Ectodermal cell (in vitro differentiated cells): ENCODE measurements at regions not wholly inside any gene's neighbourhood (a gene's known extent, or its start where the extent isn't known, plus 50 kb on each side); places are given as distances from the start of the nearest gene placed in this dataset.

Source experiments
- H3K27ac ChIP-seq: 2 replicates; pipeline ENCODE4 v1.7.0; 2013; ENCODE audit warnings: mild to moderate bottlenecking, low read depth, low read length; ENCODE audit not compliant: insufficient read depth, poor library complexity, severe bottlenecking
- H3K27me3 ChIP-seq: 2 replicates; pipeline ENCODE4 v1.7.0; 2013; ENCODE audit warnings: mild to moderate bottlenecking, low read length; ENCODE audit not compliant: insufficient read depth, control insufficient read depth, poor library complexity, severe bottlenecking
- H3K36me3 ChIP-seq: one replicate; pipeline ENCODE4 v1.7.0; 2013; ENCODE audit warnings: low read length; ENCODE audit not compliant: control insufficient read depth, insufficient read depth
- H3K4me1 ChIP-seq: one replicate; pipeline ENCODE4 v1.7.0; 2013; ENCODE audit warnings: low read length; ENCODE audit not compliant: control insufficient read depth, insufficient read depth
- H3K4me3 ChIP-seq: 2 replicates; pipeline ENCODE4 v1.7.0; 2013; ENCODE audit warnings: low read depth, low read length, control low read depth; ENCODE audit not compliant: insufficient read depth
- H3K9me3 ChIP-seq: 2 replicates; pipeline ENCODE4 v1.7.0; 2013; ENCODE audit warnings: mild to moderate bottlenecking, low read length, moderate library complexity; ENCODE audit not compliant: control insufficient read depth
- WGBS, 2 experiments: methylation state at CpG; one replicate each; pipeline ENCODE4 v1.1.7; 2013; ENCODE audit warnings: missing lambda C conversion rate in 2 of 2; 5-methylcytosine and 5-hydroxymethylcytosine counted together

- H3K4me1 ChIP-seq, result peaks cover 19% of the 10 kb centered on the region
- H3K36me3 ChIP-seq, result no peaks in the 10 kb centered on the region
- 64 to 69% methylated on average over 3 of the region's 3 CpGs for WGBS, 2 experiments
- no peaks in the 10 kb centered on the region for H3K9me3 ChIP-seq
- no peak overlapping the region for H3K4me3 ChIP-seq
- no peak overlapping the region for H3K27ac ChIP-seq
- no peaks in the 10 kb centered on the region for H3K27me3 ChIP-seq
Observed at GRCh38 chr4:123977641-123978081, 581.1 kb downstream of the SPRY1 start.

- WGBS, 2 experiments, result no CpG with 5 or more reads among the region's 1 CpG
Observed at GRCh38 chr4:123978637-123979036, 582.0 kb downstream of the SPRY1 start.

DNA sequence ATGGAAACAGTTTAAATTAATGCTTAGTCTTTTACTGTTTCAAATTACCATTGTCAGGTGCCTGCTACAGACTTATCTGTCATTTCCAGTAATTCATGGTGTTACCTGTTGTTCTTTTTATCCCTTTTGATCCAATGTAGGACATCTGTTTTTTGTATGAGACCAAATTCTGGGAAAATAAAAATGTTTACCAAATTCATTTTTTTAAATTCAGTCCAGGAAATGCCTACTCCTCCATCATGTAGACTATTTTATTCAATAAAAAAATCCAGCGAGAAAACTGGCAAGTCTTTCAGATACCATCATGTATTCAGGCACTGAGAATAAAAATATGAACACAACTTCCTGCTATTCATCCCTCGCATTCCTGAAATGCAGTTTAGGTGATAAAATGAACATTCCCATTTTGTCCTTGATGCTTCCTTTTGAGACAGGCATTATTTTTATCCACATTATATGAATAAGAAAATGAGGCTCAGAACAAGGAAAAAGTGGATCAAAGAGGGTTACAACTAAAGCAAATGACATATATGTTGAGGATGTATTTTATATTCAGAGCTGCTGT, 584.2 kb downstream of the SPRY1 start:
- H3K27me3 ChIP-seq, result no peaks in the 10 kb centered on the region
- H3K9me3 ChIP-seq, result no peaks in the 10 kb centered on the region
- no peaks in the 10 kb centered on the region for H3K36me3 ChIP-seq
- no peak overlapping the region for H3K4me3 ChIP-seq
- no peak overlapping the region for H3K27ac ChIP-seq
- 83 to 94% methylated on average over 2 of the region's 2 CpGs for WGBS, 2 experiments
- peaks cover 19% of the 10 kb centered on the region for H3K4me1 ChIP-seq

More at GRCh38 chr4:123978637-123979036, 582.0 kb downstream of the SPRY1 start:
- no peaks in the 10 kb centered on the region for H3K27me3 ChIP-seq
- H3K27ac ChIP-seq, result no peak overlapping the region
- H3K4me1 ChIP-seq, result peaks cover 19% of the 10 kb centered on the region
- H3K4me3 ChIP-seq, result no peak overlapping the region
- no peaks in the 10 kb centered on the region for H3K36me3 ChIP-seq
- H3K9me3 ChIP-seq, result no peaks in the 10 kb centered on the region

GRCh38 chr4:123984886-123985285, 588.3 kb downstream of the SPRY1 start:
- 88 to 90% methylated on average over 3 of the region's 3 CpGs for WGBS, 2 experiments
- H3K36me3 ChIP-seq, result no peaks in the 10 kb centered on the region
- H3K9me3 ChIP-seq, result no peaks in the 10 kb centered on the region
- no peaks in the 10 kb centered on the region for H3K4me1 ChIP-seq
- H3K4me3 ChIP-seq, result no peak overlapping the region
- no peak overlapping the region for H3K27ac ChIP-seq
- no peaks in the 10 kb centered on the region for H3K27me3 ChIP-seq

GRCh38 chr4:123986268-123986798, 589.7 kb downstream of the SPRY1 start:
- Histone ChIP-seq H3K27me3 (no peaks in the 10 kb centered on the region), H3K4me3 (no peak overlapping the region), H3K27ac (no peak overlapping the region)

DNA sequence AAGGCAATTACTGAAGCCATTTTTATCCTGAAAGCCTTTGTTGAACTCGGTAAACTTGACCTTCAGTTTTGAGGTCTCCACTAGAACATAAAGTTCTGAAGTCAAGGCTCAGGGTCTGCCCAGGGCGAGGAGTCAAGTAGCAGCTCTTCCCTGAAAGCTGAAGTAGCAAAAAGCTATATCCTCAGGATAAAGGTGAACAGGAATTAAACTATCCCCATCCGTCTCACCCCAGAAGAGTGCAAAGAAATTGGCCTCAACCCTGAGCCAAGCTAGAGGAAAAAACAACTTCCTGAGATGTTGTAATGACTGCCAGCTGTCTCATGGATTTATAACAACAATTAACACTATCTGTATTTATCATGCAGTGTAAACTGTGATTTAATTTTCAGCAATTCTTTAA, 590.8 kb downstream of the SPRY1 start:
- Histone ChIP-seq H3K4me3 (no peak overlapping the region), H3K4me1 (no peaks in the 10 kb centered on the region), H3K9me3 (no peaks in the 10 kb centered on the region), H3K36me3 (no peaks in the 10 kb centered on the region), H3K27me3 (no peaks in the 10 kb centered on the region), H3K27ac (no peak overlapping the region)
- 93 to 94% methylated on average over 3 of the region's 3 CpGs for WGBS, 2 experiments

More at GRCh38 chr4:123986268-123986798, 589.7 kb downstream of the SPRY1 start:
- Histone ChIP-seq H3K36me3 (no peaks in the 10 kb centered on the region), H3K9me3 (no peaks in the 10 kb centered on the region), H3K4me1 (no peaks in the 10 kb centered on the region)
- 89 to 99% methylated on average over 1 to 2 of the region's 2 CpGs for WGBS, 2 experiments

GRCh38 chr4:123990310-123990870, 593.8 kb downstream of the SPRY1 start:
- H3K27me3 ChIP-seq, result no peaks in the 10 kb centered on the region
- no peak overlapping the region for H3K4me3 ChIP-seq
- no peaks in the 10 kb centered on the region for H3K9me3 ChIP-seq
- no peaks in the 10 kb centered on the region for H3K4me1 ChIP-seq
- H3K27ac ChIP-seq, result no peak overlapping the region
- WGBS, 2 experiments, result 90 to 97% methylated on average over 2 of the region's 2 CpGs
- no peaks in the 10 kb centered on the region for H3K36me3 ChIP-seq

- 100% methylated on average over 2 of the region's 2 CpGs; no CpG with 5 or more reads in 1 of the 2 experiments for WGBS, 2 experiments
- H3K4me3 ChIP-seq, result no peak overlapping the region
- no peak overlapping the region for H3K27ac ChIP-seq
- H3K27me3 ChIP-seq, result no peaks in the 10 kb centered on the region
- no peaks in the 10 kb centered on the region for H3K36me3 ChIP-seq
- H3K9me3 ChIP-seq, result no peaks in the 10 kb centered on the region
- peaks cover 6% of the 10 kb centered on the region for H3K4me1 ChIP-seq
Observed at GRCh38 chr4:123994917-123995316, 598.3 kb downstream of the SPRY1 start.

DNA sequence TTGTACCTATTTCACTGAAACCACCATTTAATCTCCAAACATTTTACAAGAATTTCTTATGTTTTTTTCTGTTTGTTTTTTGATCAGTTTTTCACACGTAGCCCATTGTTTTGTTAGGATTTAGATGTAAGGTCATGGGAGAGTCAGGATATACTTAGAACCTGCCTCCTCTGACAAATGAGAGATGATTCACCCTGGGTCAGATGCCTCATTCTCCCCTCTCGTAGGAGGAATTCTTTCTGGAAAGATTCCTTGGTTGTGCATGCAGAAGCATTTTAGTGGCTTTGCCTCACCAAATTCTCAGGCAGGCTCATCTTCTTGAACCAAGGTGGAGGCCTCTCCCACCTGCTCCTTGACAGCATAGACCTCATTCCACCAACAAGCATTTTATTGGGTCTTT, 599.3 kb downstream of the SPRY1 start:
- H3K4me3 ChIP-seq, result no peak overlapping the region
- no peaks in the 10 kb centered on the region for H3K9me3 ChIP-seq
- H3K36me3 ChIP-seq, result no peaks in the 10 kb centered on the region
- H3K27me3 ChIP-seq, result no peaks in the 10 kb centered on the region
- peaks cover 6% of the 10 kb centered on the region for H3K4me1 ChIP-seq
- WGBS, 2 experiments, result 93 to 100% methylated on average over 2 of the region's 2 CpGs
- no peak overlapping the region for H3K27ac ChIP-seq

- no peaks in the 10 kb centered on the region for H3K27me3 ChIP-seq
- H3K4me1 ChIP-seq, result peaks cover 6% of the 10 kb centered on the region
- no peak overlapping the region for H3K4me3 ChIP-seq
- no peaks in the 10 kb centered on the region for H3K9me3 ChIP-seq
- peak overlapping the region; percentile 80 for H3K27ac ChIP-seq
- WGBS, 2 experiments, result 65 to 69% methylated on average over 2 to 3 of the region's 3 CpGs
- H3K36me3 ChIP-seq, result no peaks in the 10 kb centered on the region
Observed at GRCh38 chr4:123996718-123997510, 600.3 kb downstream of the SPRY1 start.
